Endodermal cell (in vitro differentiated cells): ENCODE measurements at regions not wholly inside any gene's neighbourhood (a gene's known extent, or its start where the extent isn't known, plus 50 kb on each side); places are given as distances from the start of the nearest gene placed in this dataset.

Experiments used
- DNase-seq: peaks from one replicate; pipeline ENCODE4 v3.0.0-alpha.2; 2017
- H3K27ac ChIP-seq: 2 replicates; pipeline ENCODE4 v1.5.1; 2013; ENCODE audit warnings: mild to moderate bottlenecking, low read depth, low read length, moderate library complexity
- H3K27me3 ChIP-seq: 2 replicates; pipeline ENCODE4 v1.6.1; 2013; ENCODE audit warnings: mild to moderate bottlenecking, low read length, moderate library complexity; ENCODE audit not compliant: insufficient read depth, control insufficient read depth, poor library complexity, severe bottlenecking
- H3K36me3 ChIP-seq: 2 replicates; pipeline ENCODE4 v1.7.0; 2013; ENCODE audit warnings: mild to moderate bottlenecking, low read length, moderate library complexity; ENCODE audit not compliant: control insufficient read depth, insufficient read depth
- H3K4me1 ChIP-seq: one replicate; pipeline ENCODE4 v1.7.0; 2013; ENCODE audit warnings: low read length; ENCODE audit not compliant: control insufficient read depth, insufficient read depth
- H3K4me3 ChIP-seq: 2 replicates; pipeline ENCODE4 v1.5.1; 2013; ENCODE audit warnings: mild to moderate bottlenecking, low read length, moderate library complexity
- H3K9ac ChIP-seq: 2 replicates; pipeline ENCODE4 v1.6.1; 2013; ENCODE audit warnings: mild to moderate bottlenecking, low read length, moderate library complexity; ENCODE audit not compliant: poor library complexity, severe bottlenecking; ENCODE audit errors: extremely low read depth
- H3K9me3 ChIP-seq: 2 replicates; pipeline ENCODE4 v1.6.1; 2013; ENCODE audit warnings: mild to moderate bottlenecking, low read length, moderate library complexity; ENCODE audit not compliant: control insufficient read depth
- H3K27ac Mint-ChIP-seq: 2 replicates; pipeline ENCODE4 v1.8.0; 2020; ENCODE audit warnings: mixed read lengths
- H3K27me3 Mint-ChIP-seq: 2 replicates; pipeline ENCODE4 v1.8.0; 2021; ENCODE audit warnings: mild to moderate bottlenecking, mixed read lengths; ENCODE audit not compliant: insufficient read depth
- H3K36me3 Mint-ChIP-seq: 2 replicates; pipeline ENCODE4 v1.8.0; 2020; ENCODE audit warnings: low read depth, mixed read lengths
- H3K4me1 Mint-ChIP-seq: 2 replicates; pipeline ENCODE4 v1.8.0; 2020; ENCODE audit warnings: mixed read lengths
- H3K4me3 Mint-ChIP-seq: 2 replicates; pipeline ENCODE4 v1.8.0; 2020; ENCODE audit warnings: mild to moderate bottlenecking, moderate library complexity, mixed read lengths
- H3K9me3 Mint-ChIP-seq: 2 replicates; pipeline ENCODE4 v1.8.0; 2020; ENCODE audit warnings: mild to moderate bottlenecking, mixed read lengths
- CTCF ChIP-seq: fragments of 200-600 bp; sonication (generic); conservative IDR thresholded peaks from 2 replicates; pipeline ENCODE4 v1.5.0; 2021; ENCODE audit warnings: antibody characterized with exemption, mild to moderate bottlenecking
- whole genome bisulfite sequencing, 2 experiments: methylation state at CpG; one replicate each; pipeline versions ENCODE4 v1.1.5 to v1.1.7; 2013; ENCODE audit warnings: missing lambda C conversion rate in 2 of 2, mixed read lengths in 1 of 2; ENCODE audit not compliant: insufficient coverage in 1 of 2, insufficient read length in 1 of 2; 5-methylcytosine and 5-hydroxymethylcytosine counted together

- no peak for DNase-seq
- Histone ChIP-seq H3K27ac (no peak overlapping the region), H3K36me3 (no peaks in the 10 kb centered on the region), H3K4me1 (no peaks in the 10 kb centered on the region), H3K4me3 (no peak overlapping the region), H3K27me3 (no peaks in the 10 kb centered on the region), H3K9ac (no peak overlapping the region), H3K9me3 (no peaks in the 10 kb centered on the region)
- Mint-ChIP-seq H3K4me1 (peaks cover 5% of the 10 kb centered on the region), H3K36me3 (no peaks in the 10 kb centered on the region), H3K27me3 (no peaks in the 10 kb centered on the region), H3K9me3 (no peaks in the 10 kb centered on the region), H3K27ac (no peak overlapping the region), H3K4me3 (no peak overlapping the region)
- no peak for TF ChIP-seq CTCF
Measured at GRCh38 chr11:112596324-112596723, 335.7 kb upstream of the PLET1 start.

- no peaks in the 10 kb centered on the region for H3K9me3 ChIP-seq
- Mint-ChIP-seq H3K27ac (no peak overlapping the region), H3K4me3 (no peak overlapping the region), H3K36me3 (no peaks in the 10 kb centered on the region), H3K9me3 (no peaks in the 10 kb centered on the region), H3K4me1 (no peaks in the 10 kb centered on the region), H3K27me3 (no peaks in the 10 kb centered on the region)
- H3K27ac ChIP-seq = no peak overlapping the region
- no peaks in the 10 kb centered on the region for H3K27me3 ChIP-seq
- no peak for TF ChIP-seq CTCF
- no peaks in the 10 kb centered on the region for H3K4me1 ChIP-seq
- no peak overlapping the region for H3K9ac ChIP-seq
- no peaks in the 10 kb centered on the region for H3K36me3 ChIP-seq
- WGBS, 2 experiments = 100% methylated on average over 1 of the region's 2 CpGs; no CpG with 5 or more reads in 1 of the 2 experiments
- no peak overlapping the region for H3K4me3 ChIP-seq
- no peak for DNase-seq
Measured at GRCh38 chr11:112597286-112597790, 336.7 kb upstream of the PLET1 start.

- Mint-ChIP-seq H3K36me3 (no peaks in the 10 kb centered on the region), H3K27ac (no peak overlapping the region), H3K4me3 (no peak overlapping the region), H3K4me1 (no peaks in the 10 kb centered on the region), H3K27me3 (no peaks in the 10 kb centered on the region), H3K9me3 (no peaks in the 10 kb centered on the region)
- Histone ChIP-seq H3K36me3 (no peaks in the 10 kb centered on the region), H3K4me3 (no peak overlapping the region), H3K4me1 (no peaks in the 10 kb centered on the region), H3K27ac (no peak overlapping the region), H3K9ac (no peak overlapping the region), H3K9me3 (no peaks in the 10 kb centered on the region), H3K27me3 (no peaks in the 10 kb centered on the region)
- DNase-seq = no peak
- no peak for TF ChIP-seq CTCF
Measured at GRCh38 chr11:112599265-112599664, 338.6 kb upstream of the PLET1 start.
